GM06990 (cell line): ENCODE measurements at regions not wholly inside any gene's neighbourhood (a gene's known extent, or its start where the extent isn't known, plus 50 kb on each side); places are given as distances from the start of the nearest gene placed in this dataset.

ENCODE experiments used
- DNase-seq: peaks from one replicate; pipeline ENCODE4 v3.0.0-alpha.2; 2011; ENCODE audit not compliant: insufficient read length; ENCODE audit errors: extremely low read depth
- H3K27me3 ChIP-seq: replicated peaks from 2 replicates; pipeline ENCODE4 v1.6.0; 2011; ENCODE audit warnings: low read length; ENCODE audit not compliant: control insufficient read depth, insufficient read depth
- H3K36me3 ChIP-seq: 2 replicates; pipeline ENCODE4 v1.5.1; 2011; ENCODE audit warnings: low read length; ENCODE audit not compliant: control insufficient read depth, insufficient read depth
- H3K4me3 ChIP-seq: replicated peaks from 2 replicates; pipeline ENCODE4 v1.5.1; 2011; ENCODE audit warnings: low read depth, mild to moderate bottlenecking, control low read depth, low read length
- CTCF ChIP-seq: IDR thresholded peaks from 2 replicates; pipeline ENCODE4 v1.5.1; 2011; ENCODE audit warnings: low read length, control low read depth, mild to moderate bottlenecking, inconsistent platforms; ENCODE audit not compliant: insufficient read depth, poor library complexity, severe bottlenecking

GRCh38 chr14:53836551-53836950 lies 120.1 kb downstream of the BMP4 start:
- H3K36me3 ChIP-seq = no peaks in the 10 kb centered on the region
- no peaks in the 10 kb centered on the region for H3K27me3 ChIP-seq
- no peak overlapping the region for H3K4me3 ChIP-seq
- TF ChIP-seq CTCF = no peak
- DNase-seq = no peak

GRCh38 chr14:53828820-53829219 lies 127.8 kb downstream of the BMP4 start:
- Histone ChIP-seq H3K4me3 (no peak overlapping the region), H3K27me3 (no peaks in the 10 kb centered on the region), H3K36me3 (no peaks in the 10 kb centered on the region)
- no peak for TF ChIP-seq CTCF
- DNase-seq = no peak

GRCh38 chr14:53824061-53824460 lies 132.6 kb downstream of the BMP4 start:
- Histone ChIP-seq H3K36me3 (no peaks in the 10 kb centered on the region), H3K4me3 (no peak overlapping the region), H3K27me3 (no peaks in the 10 kb centered on the region)
- DNase-seq = no peak
- TF ChIP-seq CTCF = no peak

GRCh38 chr14:53814392-53814791 lies 142.2 kb downstream of the BMP4 start:
- TF ChIP-seq CTCF = no peak
- Histone ChIP-seq H3K4me3 (no peak overlapping the region), H3K36me3 (no peaks in the 10 kb centered on the region), H3K27me3 (no peaks in the 10 kb centered on the region)
- no peak for DNase-seq

GRCh38 chr14:53810221-53810620 lies 146.4 kb downstream of the BMP4 start:
- Histone ChIP-seq H3K4me3 (no peak overlapping the region), H3K36me3 (no peaks in the 10 kb centered on the region), H3K27me3 (no peaks in the 10 kb centered on the region)
- no peak for DNase-seq
- TF ChIP-seq CTCF = no peak

- H3K36me3 ChIP-seq = no peaks in the 10 kb centered on the region
- H3K4me3 ChIP-seq = no peak overlapping the region
- H3K27me3 ChIP-seq = no peaks in the 10 kb centered on the region
- no peak for TF ChIP-seq CTCF
- DNase-seq = no peak
Measured at GRCh38 chr14:53808042-53808441, 148.6 kb downstream of the BMP4 start.
